ENCODE measurements at regions not wholly inside any gene's neighbourhood (a gene's known extent, or its start where the extent isn't known, plus 50 kb on each side); places are given as distances from the start of the nearest gene placed in this dataset.

DNA sequence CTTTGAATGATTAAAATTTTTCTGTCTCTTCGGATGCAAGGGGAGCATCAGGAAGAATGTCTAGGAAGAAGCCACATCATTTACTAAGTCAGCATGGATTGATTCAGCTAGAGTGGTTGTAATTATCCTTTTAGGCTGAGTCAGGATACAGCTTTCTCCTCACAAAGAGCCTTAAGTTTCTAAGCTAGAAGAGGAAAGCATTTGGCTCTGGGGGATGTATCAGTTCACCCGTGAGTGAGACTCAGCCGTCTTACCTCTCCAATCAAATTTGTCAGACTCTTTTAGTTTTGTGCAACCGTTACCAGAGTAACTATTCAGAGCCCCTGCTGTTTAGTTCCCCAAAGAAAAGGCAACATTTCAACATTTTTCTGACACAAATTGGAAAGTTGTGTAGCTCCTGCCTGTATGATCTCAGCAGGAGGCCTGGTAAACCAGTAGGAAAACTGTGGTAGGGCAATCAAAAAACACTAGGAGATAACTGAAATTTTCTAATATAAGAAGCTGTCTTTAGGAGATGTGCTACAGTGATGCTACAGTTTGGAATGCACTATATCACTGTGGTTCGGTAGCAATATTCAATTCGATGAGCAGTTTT, 432.4 kb upstream of the LUZP2 start:
- DNase-seq (ENCODE audit: low spot score): no peak

- no peak for DNase-seq (ENCODE audit: low spot score)
Measured at GRCh38 chr11:24068197-24068596, 428.7 kb upstream of the LUZP2 start.

DNA sequence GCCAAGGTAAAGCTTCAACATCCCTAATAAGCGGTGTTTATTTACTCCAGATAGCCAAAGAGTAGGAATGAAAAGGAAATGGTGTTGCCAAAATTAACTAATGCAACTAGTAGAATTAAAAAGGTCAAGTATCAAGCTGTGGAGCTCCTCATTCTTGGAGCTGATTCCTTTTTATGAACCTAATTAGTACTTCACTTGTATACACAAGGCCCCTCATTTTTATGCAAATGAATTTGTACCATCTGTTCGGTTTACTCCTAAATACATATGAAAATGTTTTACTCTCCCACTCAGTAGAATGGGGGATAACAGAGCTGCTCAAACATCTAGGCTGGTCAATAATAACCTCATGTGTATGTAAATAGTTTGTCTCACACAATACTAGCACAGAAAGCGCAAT, 426.4 kb upstream of the LUZP2 start:
- no peak for DNase-seq (ENCODE audit: low spot score)

DNA sequence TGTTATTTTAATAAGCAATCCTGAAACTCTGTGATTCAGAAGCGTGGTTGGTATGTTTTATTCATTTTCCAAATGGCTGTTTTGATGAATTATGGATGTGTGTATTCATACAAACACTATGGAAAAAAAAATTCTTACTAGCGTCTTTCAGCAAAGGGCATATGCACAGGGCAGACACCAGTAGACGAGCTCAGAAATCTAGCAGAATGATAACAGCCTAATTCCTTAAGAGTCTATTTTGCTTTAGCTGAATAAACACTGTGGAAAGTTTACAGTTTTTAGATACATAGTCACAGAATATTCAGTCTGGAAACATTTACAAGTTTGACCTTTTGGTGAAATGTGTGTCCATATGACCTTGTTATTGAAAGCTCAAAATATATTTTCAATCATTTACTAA, 418.8 kb upstream of the LUZP2 start:
- DNase-seq (ENCODE audit: low spot score): no peak

DNA sequence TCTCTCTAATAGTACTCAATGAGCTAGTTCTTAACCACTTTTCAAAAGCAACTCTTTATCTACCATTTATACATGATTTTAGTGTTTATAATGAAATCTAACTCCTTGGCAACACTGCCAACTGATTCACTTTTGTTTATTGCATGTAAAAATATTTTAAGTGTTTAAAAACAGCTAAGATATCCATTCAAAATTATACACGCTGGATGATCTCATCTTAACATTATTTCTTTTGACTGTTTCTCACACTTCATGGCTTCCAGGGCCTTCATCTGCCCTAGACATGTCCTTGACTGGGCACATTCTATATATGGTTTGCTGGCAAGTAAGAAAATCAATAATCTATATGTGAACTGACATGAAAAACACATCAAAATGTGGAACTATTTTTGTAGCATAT, 414.6 kb upstream of the LUZP2 start:
- no peak for DNase-seq (ENCODE audit: low spot score)

GRCh38 chr11:24082860-24083259, 414.0 kb upstream of the LUZP2 start:
- no peak for DNase-seq (ENCODE audit: low spot score)

DNA sequence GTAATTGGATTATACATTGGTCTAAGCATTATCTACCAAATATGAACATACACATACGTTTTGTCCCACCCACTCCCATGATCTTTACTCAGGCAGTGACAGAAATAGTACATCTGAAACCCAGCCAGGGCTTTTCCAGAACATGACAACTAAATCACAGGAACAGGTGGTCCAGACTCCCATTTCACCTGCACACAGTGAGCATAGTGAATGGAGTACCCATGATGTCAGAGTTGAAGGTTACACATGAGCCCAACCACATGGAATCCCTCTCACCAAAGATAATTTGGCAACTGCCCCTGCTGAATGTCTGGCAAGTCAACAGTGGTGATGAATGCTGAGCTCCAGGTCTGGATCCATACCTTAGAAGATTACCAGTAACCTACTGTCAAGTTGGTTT, 411.9 kb upstream of the LUZP2 start:
- no peak for DNase-seq (ENCODE audit: low spot score)

DNA sequence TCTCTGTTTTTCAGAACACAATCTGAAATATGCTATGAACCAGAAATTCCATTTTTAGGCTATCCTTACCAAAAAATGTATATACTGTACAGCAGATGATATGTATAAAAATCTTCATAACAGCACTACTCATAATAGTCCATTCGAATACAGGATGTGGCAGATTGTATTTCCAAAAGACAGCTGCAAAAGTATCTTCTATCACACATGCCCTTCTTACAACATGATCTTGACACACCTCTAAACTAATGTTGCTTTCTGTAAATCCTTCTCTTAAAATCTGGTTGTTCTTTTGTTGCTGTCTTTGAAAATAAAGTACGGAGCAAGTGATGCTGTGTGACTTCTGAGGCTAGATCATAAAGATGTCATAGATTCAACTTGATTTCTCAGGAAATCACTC, 409.9 kb upstream of the LUZP2 start:
- no peak for DNase-seq (ENCODE audit: low spot score)

DNA sequence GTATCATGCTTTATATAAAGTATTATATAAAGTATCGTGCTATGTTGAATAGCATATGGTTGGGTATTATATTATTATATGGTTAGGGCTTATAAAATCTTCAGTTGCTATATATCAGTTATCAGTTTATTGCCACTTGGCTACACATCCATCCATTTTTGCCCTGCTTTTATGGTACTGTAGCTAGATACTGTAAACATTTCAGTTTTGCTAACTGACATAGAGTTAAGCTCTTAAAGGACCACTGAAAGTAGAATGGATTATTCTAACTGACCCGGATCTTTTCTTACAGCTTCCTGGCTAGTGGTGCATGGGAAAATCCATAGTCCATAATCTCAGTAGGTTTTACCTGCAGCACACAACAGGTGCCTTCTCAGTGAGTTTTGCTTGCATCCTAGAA, 405.3 kb upstream of the LUZP2 start:
- DNase-seq (ENCODE audit: low spot score): no peak

DNA sequence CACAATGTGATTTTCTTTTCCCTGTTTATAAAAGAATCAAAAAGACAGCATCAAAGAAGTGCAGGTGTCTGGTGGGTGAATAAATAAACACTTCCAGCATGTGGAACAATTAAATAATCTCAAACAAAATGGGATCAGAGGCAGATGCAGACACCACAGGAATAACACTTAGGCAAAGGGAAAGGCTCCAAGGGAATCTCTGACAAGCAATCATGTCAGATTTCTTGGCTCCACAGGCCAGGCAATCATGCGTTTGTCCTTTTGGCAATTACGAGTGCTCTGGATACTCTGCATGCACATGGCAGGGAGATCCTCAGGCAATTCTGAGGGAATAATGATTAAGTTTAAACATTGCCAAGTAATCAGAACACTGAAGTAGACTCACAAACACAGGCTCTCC, 403.5 kb upstream of the LUZP2 start:
- no peak for DNase-seq (ENCODE audit: low spot score)

GRCh38 chr11:24108609-24109008, 388.2 kb upstream of the LUZP2 start:
- DNase-seq (ENCODE audit: low spot score): no peak

- no peak for DNase-seq (ENCODE audit: low spot score)
Measured at GRCh38 chr11:24122291-24122690, 374.6 kb upstream of the LUZP2 start.

- DNase-seq (ENCODE audit: low spot score): no peak
Measured at GRCh38 chr11:24124876-24125275, 372.0 kb upstream of the LUZP2 start.

GRCh38 chr11:24131698-24132097, 365.2 kb upstream of the LUZP2 start:
- no peak for DNase-seq (ENCODE audit: low spot score)

GRCh38 chr11:24132471-24132870, 364.4 kb upstream of the LUZP2 start:
- no peak for DNase-seq (ENCODE audit: low spot score)

- no peak for DNase-seq (ENCODE audit: low spot score)
Measured at GRCh38 chr11:24134879-24135589, 361.8 kb upstream of the LUZP2 start.

- DNase-seq (ENCODE audit: low spot score): no peak
Measured at GRCh38 chr11:24142062-24142461, 354.8 kb upstream of the LUZP2 start.

- no peak for DNase-seq (ENCODE audit: low spot score)
Measured at GRCh38 chr11:24145411-24145810, 351.4 kb upstream of the LUZP2 start.

- no peak for DNase-seq (ENCODE audit: low spot score)
Measured at GRCh38 chr11:24153337-24153736, 343.5 kb upstream of the LUZP2 start.

DNA sequence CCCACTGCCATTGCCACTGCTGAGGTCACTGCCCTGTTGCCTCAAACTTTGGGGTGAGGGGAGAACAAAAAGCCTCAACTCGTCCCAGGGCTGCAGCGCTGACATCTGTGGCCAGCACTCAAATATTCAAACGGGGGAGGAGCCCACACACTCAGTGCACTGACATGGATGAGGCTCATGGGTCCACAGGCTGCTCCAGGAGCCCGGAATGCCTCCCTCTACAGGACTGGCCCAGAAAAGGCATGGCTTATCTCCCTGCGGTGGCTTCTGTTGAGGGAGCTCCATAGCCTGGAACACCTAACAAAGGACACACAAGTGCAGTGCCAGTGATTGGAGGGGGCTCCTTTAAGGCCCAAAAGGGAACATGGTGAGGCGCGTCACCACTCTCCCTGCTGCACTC, 341.1 kb upstream of the LUZP2 start:
- DNase-seq (ENCODE audit: low spot score): no peak

GRCh38 chr11:24157316-24157715, 339.5 kb upstream of the LUZP2 start:
- DNase-seq (ENCODE audit: low spot score): no peak

GRCh38 chr11:24161587-24161986, 335.3 kb upstream of the LUZP2 start:
- no peak for DNase-seq (ENCODE audit: low spot score)

DNA sequence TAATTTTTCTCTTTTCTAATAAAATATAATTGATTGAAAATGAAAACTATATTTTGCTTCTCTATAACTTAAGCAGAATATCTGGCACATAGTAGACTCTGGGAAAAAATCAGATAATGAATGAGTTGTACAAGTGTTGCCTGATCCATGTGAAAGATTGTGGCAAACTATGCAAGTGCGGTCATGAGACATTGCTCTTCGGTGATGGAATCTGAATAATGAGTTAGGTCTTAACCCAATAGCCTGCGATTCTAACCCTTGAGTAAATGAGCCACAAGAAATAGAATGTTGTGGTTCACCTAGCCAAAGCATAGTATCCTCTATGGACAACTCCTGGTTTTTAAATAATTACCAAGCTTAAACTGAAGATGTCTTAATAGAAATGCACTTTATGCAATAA, 333.7 kb upstream of the LUZP2 start:
- DNase-seq (ENCODE audit: low spot score): no peak

GRCh38 chr11:24163841-24164240, 333.0 kb upstream of the LUZP2 start:
- DNase-seq (ENCODE audit: low spot score): no peak
